K562 (cell line): ENCODE measurements at regions not wholly inside any gene's neighbourhood (a gene's known extent, or its start where the extent isn't known, plus 50 kb on each side); places are given as distances from the start of the nearest gene placed in this dataset.

Experiments
- ATAC-seq: fragments of 200-7000 bp; cut with Tn5 transposase; 3 replicates; pipeline ENCODE4 v1.9.1; 2020; ENCODE audit warnings: moderate library complexity
- BruUV-seq: library from RNA; stranded (reverse); fragments of 400-500 nt; replicated peaks from 2 replicates; lab custom pipeline; 2021; lab: Mats Ljungman, UMichigan
- CTCF ChIA-PET: fragments of 300-600 bp; formaldehyde crosslinking; extraction: SDS; loops from one replicate; lab custom pipeline; 2021; ENCODE audit warnings: low intra/inter-chr PET ratio; lab: Yijun Ruan, JAX
- POLR2A ChIA-PET: fragments of 300-600, 350-650 bp; sonication (Branson Sonifier 250); formaldehyde crosslinking; extraction: SDS; loops from one replicate; lab custom pipeline; 2021; ENCODE audit warnings: antibody characterized with exemption, inconsistent platforms; lab: Yijun Ruan, JAX
- DNase-seq, 4 experiments: peaks; one replicate each; pipeline versions ENCODE4 v3.0.0 to v3.0.0-alpha.2; 2011 to 2018; ENCODE audit warnings: low spot score in 3 of 4, mixed read lengths in 3 of 4; ENCODE audit errors: extremely low read depth in 1 of 4
- FAIRE-seq: peaks from 2 replicates; lab custom pipeline; 2011; peaks lifted over from hg19 to GRCh38; lab: Jason Lieb, UNC
- H2AFZ ChIP-seq: 2 replicates; pipeline ENCODE4 v1.6.0; 2011; ENCODE audit warnings: low read depth, low read length, control low read depth, inconsistent platforms
- H3K27ac ChIP-seq: fragments of 200-600 bp; 3 replicates; pipeline ENCODE4 v1.8.0; 2011; ENCODE audit warnings: low read depth, mild to moderate bottlenecking, control low read depth, inconsistent platforms, low read length, moderate library complexity, mixed read lengths; ENCODE audit errors: extremely low read depth
- H3K27me3 ChIP-seq, 2 experiments: fragments of 300-600 bp in 1 of 2; 2 replicates in 1 of 2; 3 replicates in 1 of 2; pipeline versions ENCODE4 v1.6.0 to v1.8.0; 2011; ENCODE audit warnings: inconsistent platforms in 2 of 2, low read length in 2 of 2, mild to moderate bottlenecking in 1 of 2, mixed read lengths in 1 of 2, moderate library complexity in 1 of 2; ENCODE audit not compliant: control insufficient read depth in 2 of 2, insufficient read depth in 2 of 2
- H3K36me3 ChIP-seq: fragments of 300-600 bp; 3 replicates; pipeline ENCODE4 v1.8.0; 2011; ENCODE audit warnings: mild to moderate bottlenecking, low read length, inconsistent platforms; ENCODE audit not compliant: control insufficient read depth, insufficient read depth
- H3K4me1 ChIP-seq, 2 experiments: fragments of 200-600 bp in 1 of 2; replicated peaks in 1 of 2; 2 replicates in 1 of 2; 3 replicates in 1 of 2; pipeline versions ENCODE4 v1.5.1 to v1.8.0; 2011; ENCODE audit warnings: inconsistent platforms in 2 of 2, low read length in 2 of 2, mild to moderate bottlenecking in 1 of 2, mixed read lengths in 1 of 2, moderate library complexity in 1 of 2; ENCODE audit not compliant: control insufficient read depth in 2 of 2, insufficient read depth in 2 of 2
- H3K4me2 ChIP-seq: 2 replicates; pipeline ENCODE4 v1.6.1; 2011; ENCODE audit warnings: low read length, control low read depth, inconsistent platforms, mixed read lengths; ENCODE audit not compliant: insufficient read depth
- H3K4me3 ChIP-seq: fragments of 200-600 bp; sonication (generic), shearing (Covaris generic); 2 replicates; pipeline ENCODE4 v1.5.1; 2016; ENCODE audit warnings: control low read depth, inconsistent platforms
- H3K79me2 ChIP-seq: fragments of 200-600 bp; 3 replicates; pipeline ENCODE4 v1.8.0; 2011; ENCODE audit warnings: low read length, inconsistent platforms; ENCODE audit not compliant: control insufficient read depth, insufficient read depth
- H3K9ac ChIP-seq, 2 experiments: 2 replicates each; pipeline versions ENCODE4 v1.6.0 to v1.6.1; 2011; ENCODE audit warnings: low read depth in 2 of 2, low read length in 2 of 2, control low read depth in 1 of 2, inconsistent platforms in 1 of 2, mild to moderate bottlenecking in 1 of 2, mixed read lengths in 1 of 2; ENCODE audit not compliant: insufficient read depth in 1 of 2
- H3K9me1 ChIP-seq: one replicate; pipeline ENCODE4 v1.6.0; 2011; ENCODE audit warnings: inconsistent platforms, mild to moderate bottlenecking, low read length, moderate library complexity; ENCODE audit not compliant: control insufficient read depth, insufficient read depth
- H3K9me3 ChIP-seq: replicated peaks from 2 replicates; pipeline ENCODE4 v1.5.1; 2011; ENCODE audit warnings: low read depth, low read length, inconsistent platforms; ENCODE audit not compliant: control insufficient read depth, insufficient read depth
- H4K20me1 ChIP-seq: replicated peaks from 2 replicates; pipeline ENCODE4 v1.6.1; 2011; ENCODE audit warnings: low read length, inconsistent platforms, mixed read lengths; ENCODE audit not compliant: control insufficient read depth, insufficient read depth
- BCL6 ChIP-seq: fragments of 250-450 bp; sonication (Bioruptor Pico); IDR thresholded peaks from 2 replicates; pipeline ENCODE4 v1.4.0; 2020
- E2F3 ChIP-seq: fragments of 250-450 bp; sonication (Bioruptor Pico); IDR thresholded peaks from 2 replicates; pipeline ENCODE4 v1.4.0; 2020; ENCODE audit warnings: mild to moderate bottlenecking
- E2F5 ChIP-seq: sonication (generic); formaldehyde crosslinking; IDR thresholded peaks from 2 replicates; pipeline ENCODE4 v1.8.0; 2022; ENCODE audit warnings: mild to moderate bottlenecking, missing genetic modification reagents
- KHSRP ChIP-seq: fragments of 450-650 bp; IDR thresholded peaks from 2 replicates; pipeline ENCODE4 v1.6.1; 2017
- MXI1 ChIP-seq: IDR thresholded peaks from 2 replicates; pipeline ENCODE4 v1.6.1; 2011; ENCODE audit warnings: low read depth, mild to moderate bottlenecking, improper control_type of control experiment, low read length
- SMARCA5 ChIP-seq: fragments of 450-650 bp; IDR thresholded peaks from 2 replicates; pipeline ENCODE4 v1.6.1; 2016
- YY1 ChIP-seq, 3 experiments: IDR thresholded peaks; 2 replicates each; pipeline ENCODE4 v1.6.1; 2011; ENCODE audit warnings: low read length in 2 of 3, mild to moderate bottlenecking in 2 of 3, moderate library complexity in 2 of 3, borderline replicate concordance in 1 of 3, control low read depth in 1 of 3, low read depth in 1 of 3; ENCODE audit not compliant: insufficient read depth in 3 of 3, insufficient replicate concordance in 2 of 3, control insufficient read depth in 1 of 3, insufficient read length in 1 of 3; ENCODE audit errors: extremely low read depth in 1 of 3
- ZBTB43 ChIP-seq: sonication (generic); formaldehyde crosslinking; IDR thresholded peaks from 2 replicates; pipeline ENCODE4 v1.8.0; 2023; ENCODE audit warnings: mild to moderate bottlenecking, missing genetic modification reagents
- ZFP36 ChIP-seq: fragments of 150-350 bp; IDR thresholded peaks from 2 replicates; pipeline ENCODE4 v1.6.1; 2018; ENCODE audit warnings: low read length, low read depth; ENCODE audit not compliant: partially characterized antibody
- ZFPM2 ChIP-seq: fragments of 250-450 bp; sonication (Bioruptor Pico); IDR thresholded peaks from 2 replicates; pipeline ENCODE4 v1.5.1; 2022; ENCODE audit warnings: mild to moderate bottlenecking
- ZMIZ1 ChIP-seq, 2 experiments: fragments of 150-350 bp in 1 of 2; IDR thresholded peaks; 2 replicates each; pipeline ENCODE4 v1.6.1; 2012 to 2016; ENCODE audit warnings: low read depth in 2 of 2, low read length in 2 of 2, mild to moderate bottlenecking in 1 of 2, moderate library complexity in 1 of 2
- ZNF655 ChIP-seq: fragments of 250-450 bp; sonication (Bioruptor Pico); IDR thresholded peaks from 2 replicates; pipeline ENCODE4 v1.5.0; 2021
- WGBS: fragments of 100-300 bp; shearing (Covaris generic); methylation state at CpG from one replicate; pipeline ENCODE4 v1.1.6; 2016; ENCODE audit warnings: low coverage, mixed read lengths; ENCODE audit not compliant: insufficient coverage; ENCODE audit errors: missing lambda C conversion rate; 5-methylcytosine and 5-hydroxymethylcytosine counted together
- in situ Hi-C: fragments of 300-500 bp; cut with MboI; formaldehyde crosslinking; loops from 4 replicates; pipeline ENCODE4 v1.15.0; 2018; ENCODE audit warnings: inconsistent platforms, mixed read lengths
- intact Hi-C: fragments of 100-400 bp; cut with micrococcal nuclease; formaldehyde crosslinking; loops from 2 replicates; pipeline ENCODE4 v1.14.2; 2022

- no peak for TF ChIP-seq E2F3 (CRISPR knock-in tag)
- TF ChIP-seq BCL6, result no peak
- no peak for TF ChIP-seq ZBTB43 (CRISPR knock-in tag)
- TF ChIP-seq KHSRP, result no peak
Measured at GRCh38 chr5:20605732-20606525, 617.9 kb upstream of the CDH18 start (continued).

- no peak overlapping the region for H3K4me2 ChIP-seq
- no peak overlapping the region for H3K4me3 ChIP-seq
- no peaks in the 10 kb centered on the region for H3K9me1 ChIP-seq
- CTCF ChIA-PET, result no interaction called here
- no peaks in the 10 kb centered on the region for H3K4me1 ChIP-seq
- WGBS, result 0% methylated on average over 7 of the region's 8 CpGs
- H3K9ac ChIP-seq, result no peak overlapping the region
- POLR2A ChIA-PET, result no interaction called here
- H3K27me3 ChIP-seq, result no peaks in the 10 kb centered on the region
- intact Hi-C loops, result no loop called here
- H3K27ac ChIP-seq, result no peak overlapping the region
- no peak for FAIRE-seq
- no TSS peak for BruUV-seq
- ATAC-seq, result no peak
- in situ Hi-C loops, result no loop called here
- H2AFZ ChIP-seq, result no peak overlapping the region
- H4K20me1 ChIP-seq, result no peaks in the 10 kb centered on the region
- no peaks in the 10 kb centered on the region for H3K36me3 ChIP-seq
- no peaks in the 10 kb centered on the region for H3K79me2 ChIP-seq
- H3K9me3 ChIP-seq, result no peaks in the 10 kb centered on the region
- DNase-seq, result no peak
- TF ChIP-seq ZFPM2 (CRISPR knock-in tag) (no peak), MXI1 (no peak), YY1 (IDR thresholded peaks at IDR 0.05; ENCODE audit: borderline replicate concordance in 1 of 3, control insufficient read depth in 1 of 3, extremely low read depth in 1 of 3, insufficient read depth in 3 of 3, insufficient read length in 1 of 3, insufficient replicate concordance in 2 of 3, low read depth in 1 of 3, low read length in 2 of 3) (no peak), SMARCA5 (no peak), ZMIZ1 (IDR thresholded peaks at IDR 0.05; ENCODE audit: low read depth in 2 of 2, low read length in 2 of 2) (no peak), ZNF655 (CRISPR knock-in tag) (no peak), E2F5 (CRISPR knock-in tag) (no peak), ZFP36 (no peak)
Measured at GRCh38 chr5:20604992-20605391, 617.0 kb upstream of the CDH18 start.
